KBM-7 (cell line): ENCODE measurements at regions not wholly inside any gene's neighbourhood (a gene's known extent, or its start where the extent isn't known, plus 50 kb on each side); places are given as distances from the start of the nearest gene placed in this dataset.
A peak's percentile ranks its signal among the peaks of the same experiment; 100 is the strongest.
"Not testable (repeated sequence)": the region's sequence is repeated elsewhere in the genome, so short reads cannot be mapped to it uniquely, and the experiment has no call there.

Source experiments
- DNase-seq: peaks from one replicate; pipeline ENCODE4 v3.0.0-alpha.2; 2015
- in situ Hi-C: fragments of 300-500 bp; cut with MboI; formaldehyde crosslinking; loops from 2 replicates; pipeline ENCODE4 v1.14.3; 2020; ENCODE audit warnings: low sequenced_read_pairs, low pct_unique_long_range_greater_than_20kb, mixed read lengths

- DNase-seq, result peak; percentile 22
- in situ Hi-C loops, result no loop called here
Observed at GRCh38 chr2:36245651-36246050, 109.9 kb upstream of the CRIM1 start.

GRCh38 chr2:36238106-36238505 is 117.5 kb upstream of the CRIM1 start:
- in situ Hi-C loops, result no loop called here

GRCh38 chr2:36235882-36236281 is 119.7 kb upstream of the CRIM1 start:
- no peak for DNase-seq
- in situ Hi-C loops, result no loop called here

More at GRCh38 chr2:36238106-36238505, 117.5 kb upstream of the CRIM1 start:
- no peak for DNase-seq

- no peak for DNase-seq
- in situ Hi-C loops, result no loop called here
Observed at GRCh38 chr2:36235426-36235825, 120.2 kb upstream of the CRIM1 start.

- no peak for DNase-seq
- in situ Hi-C loops, result no loop called here
Observed at GRCh38 chr2:36223259-36223658, 132.3 kb upstream of the CRIM1 start.

GRCh38 chr2:36222485-36222884 is 133.1 kb upstream of the CRIM1 start:
- in situ Hi-C loops, result no loop called here
- no peak for DNase-seq

- in situ Hi-C loops, result no loop called here
Observed at GRCh38 chr2:36214691-36215090, 140.9 kb upstream of the CRIM1 start.

GRCh38 chr2:36203366-36203765 is 152.2 kb upstream of the CRIM1 start:
- in situ Hi-C loops, result no loop called here
- DNase-seq, result no peak

More at GRCh38 chr2:36214691-36215090, 140.9 kb upstream of the CRIM1 start:
- no peak for DNase-seq

GRCh38 chr2:36197181-36197971 is 158.2 kb upstream of the CRIM1 start:
- no peak for DNase-seq
- in situ Hi-C loops, result no loop called here

GRCh38 chr2:36193680-36194079 is 161.9 kb upstream of the CRIM1 start:
- no peak for DNase-seq
- in situ Hi-C loops, result no loop called here

- DNase-seq, result no peak
- in situ Hi-C loops, result no loop called here
Observed at GRCh38 chr2:36192983-36193382, 162.6 kb upstream of the CRIM1 start.

- no peak for DNase-seq
- in situ Hi-C loops, result no loop called here
Observed at GRCh38 chr2:36190097-36190496, 165.5 kb upstream of the CRIM1 start.

GRCh38 chr2:36185624-36186023 is 170.0 kb upstream of the CRIM1 start:
- in situ Hi-C loops, result no loop called here
- DNase-seq, result no peak

GRCh38 chr2:36184848-36185247 is 170.7 kb upstream of the CRIM1 start:
- DNase-seq, result no peak
- in situ Hi-C loops, result no loop called here

GRCh38 chr2:36180789-36181482 is 174.6 kb upstream of the CRIM1 start:
- DNase-seq, in situ Hi-C loops: not testable (repeated sequence)

- in situ Hi-C loops, result not testable (repeated sequence)
Observed at GRCh38 chr2:36180293-36180692, 175.3 kb upstream of the CRIM1 start.

GRCh38 chr2:36179668-36180269 is 175.8 kb upstream of the CRIM1 start:
- in situ Hi-C loops, DNase-seq: not testable (repeated sequence)

More at GRCh38 chr2:36180293-36180692, 175.3 kb upstream of the CRIM1 start:
- DNase-seq, result not testable (repeated sequence)

- no peak for DNase-seq
- in situ Hi-C loops, result no loop called here
Observed at GRCh38 chr2:36178384-36178783, 177.2 kb upstream of the CRIM1 start.

GRCh38 chr2:36177282-36177681 is 178.3 kb upstream of the CRIM1 start:
- no peak for DNase-seq
- in situ Hi-C loops, result no loop called here

- in situ Hi-C loops, result no loop called here
Observed at GRCh38 chr2:36174920-36175319, 180.7 kb upstream of the CRIM1 start.

More at GRCh38 chr2:36174920-36175319, 180.7 kb upstream of the CRIM1 start:
- no peak for DNase-seq
